Upper lobe of left lung (tissue), 4 donors: ENCODE measurements at regions not wholly inside any gene's neighbourhood (a gene's known extent, or its start where the extent isn't known, plus 50 kb on each side); places are given as distances from the start of the nearest gene placed in this dataset.

Source experiments
- EP300 ChIP-seq, 4 donors: sonication (generic); formaldehyde crosslinking; IDR thresholded peaks; one replicate each; pipeline ENCODE4 v1.5.1; 2017; ENCODE audit warnings: antibody characterized with exemption in 4 of 4, control low read depth in 2 of 4
- POLR2A ChIP-seq, 4 donors: fragments of 450-650 bp; IDR thresholded peaks; one replicate each; pipeline ENCODE4 v1.5.1; 2016 to 2017; ENCODE audit warnings: antibody characterized with exemption in 4 of 4, mild to moderate bottlenecking in 2 of 4
- POLR2AphosphoS5 ChIP-seq, 2 donors: sonication (generic); formaldehyde crosslinking; IDR thresholded peaks; one replicate each; pipeline ENCODE4 v1.5.1; 2017; ENCODE audit warnings: antibody characterized with exemption in 2 of 2
- TF ChIP-seq, protein P1 (sequence below), 6 experiments: fragments of 450-650 bp in 4 of 6; fragments of 200-600 bp in 2 of 6; sonication (generic) in 2 of 6; IDR thresholded peaks; one replicate each; pipeline ENCODE4 v1.5.1; 2016 to 2019; ENCODE audit warnings: antibody characterized with exemption in 6 of 6

DNA sequence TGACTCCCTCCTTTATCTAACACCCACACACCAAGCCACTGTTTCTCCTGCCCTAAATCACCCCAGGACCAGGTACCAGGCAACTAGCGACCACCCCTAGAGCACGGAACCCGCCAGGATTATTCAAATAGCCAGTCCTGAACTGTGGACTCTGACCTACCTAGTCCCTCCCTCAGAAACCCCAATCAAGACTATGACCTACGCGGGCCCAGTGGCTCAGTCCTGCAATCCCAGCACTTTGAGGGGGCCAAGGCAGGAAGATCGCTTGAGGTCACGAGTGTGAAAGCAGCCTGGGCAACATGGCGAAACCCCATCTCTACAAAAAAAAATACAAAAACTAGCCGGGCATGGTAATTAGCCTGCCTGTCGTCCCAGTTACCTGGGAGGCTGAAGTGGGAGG lies 232.8 kb upstream of the FOXK1 start:
- TF ChIP-seq EP300 (IDR thresholded peaks at IDR 0.05) (no peak), POLR2A (IDR thresholded peaks at IDR 0.05) (no peak), POLR2AphosphoS5 (IDR thresholded peaks at IDR 0.05) (no peak)
- TF ChIP-seq, protein P1, sequence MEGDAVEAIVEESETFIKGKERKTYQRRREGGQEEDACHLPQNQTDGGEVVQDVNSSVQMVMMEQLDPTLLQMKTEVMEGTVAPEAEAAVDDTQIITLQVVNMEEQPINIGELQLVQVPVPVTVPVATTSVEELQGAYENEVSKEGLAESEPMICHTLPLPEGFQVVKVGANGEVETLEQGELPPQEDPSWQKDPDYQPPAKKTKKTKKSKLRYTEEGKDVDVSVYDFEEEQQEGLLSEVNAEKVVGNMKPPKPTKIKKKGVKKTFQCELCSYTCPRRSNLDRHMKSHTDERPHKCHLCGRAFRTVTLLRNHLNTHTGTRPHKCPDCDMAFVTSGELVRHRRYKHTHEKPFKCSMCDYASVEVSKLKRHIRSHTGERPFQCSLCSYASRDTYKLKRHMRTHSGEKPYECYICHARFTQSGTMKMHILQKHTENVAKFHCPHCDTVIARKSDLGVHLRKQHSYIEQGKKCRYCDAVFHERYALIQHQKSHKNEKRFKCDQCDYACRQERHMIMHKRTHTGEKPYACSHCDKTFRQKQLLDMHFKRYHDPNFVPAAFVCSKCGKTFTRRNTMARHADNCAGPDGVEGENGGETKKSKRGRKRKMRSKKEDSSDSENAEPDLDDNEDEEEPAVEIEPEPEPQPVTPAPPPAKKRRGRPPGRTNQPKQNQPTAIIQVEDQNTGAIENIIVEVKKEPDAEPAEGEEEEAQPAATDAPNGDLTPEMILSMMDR (IDR thresholded peaks at IDR 0.05): no peak
